NCI-H2227 treated with DMSO at 0.1 percent for 48 hours (cell line): ENCODE measurements at regions not wholly inside any gene's neighbourhood (a gene's known extent, or its start where the extent isn't known, plus 50 kb on each side); places are given as distances from the start of the nearest gene placed in this dataset.
"Not testable (repeated sequence)": the region's sequence is repeated elsewhere in the genome, so short reads cannot be mapped to it uniquely, and the experiment has no call there.

Experiments
- DNase-seq: peaks from one replicate; lab custom pipeline; 2025; lab: John Stamatoyannopoulos, UW

- no peak for DNase-seq
Measured at GRCh38 chr7:68756986-68757495, 841.2 kb upstream of the AUTS2 start.

GRCh38 chr7:68760556-68760955, 837.7 kb upstream of the AUTS2 start:
- DNase-seq, result no peak

DNA sequence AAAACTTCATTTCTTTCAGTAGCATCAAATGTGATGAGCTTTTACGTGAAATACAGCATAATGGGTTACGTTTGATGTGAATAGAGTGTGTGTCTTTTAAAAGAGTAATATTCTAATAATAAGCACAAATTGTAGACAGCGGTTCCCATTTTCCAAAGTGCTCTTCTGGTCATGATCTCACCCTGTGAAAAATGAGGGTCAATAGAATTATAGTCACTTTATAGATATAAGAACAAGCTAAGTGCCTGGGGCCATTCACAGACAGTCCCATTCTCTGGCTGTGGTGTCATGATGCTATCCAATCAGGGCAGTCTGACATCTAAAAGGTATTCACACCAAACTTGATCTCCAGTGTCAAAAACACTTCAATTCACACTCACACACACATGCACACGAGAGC, 830.8 kb upstream of the AUTS2 start:
- no peak for DNase-seq

DNA sequence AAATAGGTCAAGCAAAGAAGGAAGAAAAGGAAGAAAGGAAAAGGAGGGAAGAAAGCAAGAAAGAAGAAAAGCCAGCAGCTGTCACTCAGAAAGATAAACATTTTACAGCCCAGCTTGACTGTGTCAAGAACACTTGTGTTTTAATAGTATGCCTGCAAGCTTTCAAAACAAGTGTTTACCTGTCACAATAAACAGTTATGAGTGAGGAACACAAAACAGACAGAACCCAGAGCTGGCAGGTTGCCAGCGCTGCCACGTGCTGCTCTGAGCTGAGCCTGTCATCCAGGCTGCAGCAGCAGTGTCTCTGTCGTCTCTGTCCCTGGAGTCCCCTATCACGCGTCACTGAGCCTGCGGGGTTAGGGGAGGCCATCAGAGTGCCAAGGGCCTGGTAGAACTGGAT, 827.6 kb upstream of the AUTS2 start:
- no peak for DNase-seq

- no peak for DNase-seq
Measured at GRCh38 chr7:68776326-68776725, 821.9 kb upstream of the AUTS2 start.

- no peak for DNase-seq
Measured at GRCh38 chr7:68783684-68784083, 814.6 kb upstream of the AUTS2 start.

- DNase-seq, result no peak
Measured at GRCh38 chr7:68785036-68785435, 813.2 kb upstream of the AUTS2 start.

- DNase-seq, result no peak
Measured at GRCh38 chr7:68787566-68787965, 810.7 kb upstream of the AUTS2 start.

GRCh38 chr7:68788529-68788928, 809.7 kb upstream of the AUTS2 start:
- DNase-seq, result not testable (repeated sequence)

GRCh38 chr7:68789597-68789996, 808.7 kb upstream of the AUTS2 start:
- no peak for DNase-seq

- DNase-seq, result no peak
Measured at GRCh38 chr7:68792351-68792750, 805.9 kb upstream of the AUTS2 start.

- DNase-seq, result no peak
Measured at GRCh38 chr7:68793513-68793912, 804.8 kb upstream of the AUTS2 start.

- DNase-seq, result no peak
Measured at GRCh38 chr7:68800316-68800715, 798.0 kb upstream of the AUTS2 start.

DNA sequence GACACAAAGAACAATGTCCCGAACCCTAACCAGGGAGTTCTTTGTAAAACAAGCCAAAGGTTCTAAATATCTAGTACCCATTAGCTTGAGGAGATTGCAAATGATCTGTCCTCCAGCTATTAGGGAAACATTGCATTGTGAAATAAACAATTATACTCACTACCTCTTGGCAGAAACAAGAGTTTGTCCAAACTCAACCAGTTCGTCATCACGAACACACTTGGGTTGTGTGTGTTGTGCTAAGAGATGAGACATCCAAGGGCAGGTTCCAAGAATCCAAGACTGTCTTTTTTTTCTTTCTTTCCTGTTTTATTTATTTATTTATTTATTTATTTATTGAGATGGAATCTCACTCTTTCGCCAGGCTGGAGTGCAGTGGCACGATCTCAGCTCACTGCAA, 793.1 kb upstream of the AUTS2 start:
- DNase-seq, result no peak

DNA sequence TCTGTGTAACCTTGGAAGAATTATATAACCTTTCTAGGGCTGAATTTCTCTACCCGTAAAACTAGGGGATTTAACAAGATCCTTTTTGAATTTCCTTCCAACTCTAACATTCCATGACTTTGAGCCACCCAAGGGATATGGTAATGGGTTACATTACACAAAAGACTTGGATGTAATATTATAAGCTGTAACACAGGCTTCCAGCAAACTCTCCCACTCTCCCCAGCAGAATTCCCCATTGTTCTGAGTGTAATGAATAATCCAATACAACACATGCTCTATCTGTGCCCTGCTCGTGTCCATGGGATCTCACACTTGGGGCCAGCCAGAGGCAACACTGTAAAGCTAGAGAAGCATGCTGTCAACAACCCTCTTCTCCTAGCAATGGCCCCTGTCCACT, 790.6 kb upstream of the AUTS2 start:
- DNase-seq, result no peak

- DNase-seq, result no peak
Measured at GRCh38 chr7:68813551-68814080, 784.7 kb upstream of the AUTS2 start.

DNA sequence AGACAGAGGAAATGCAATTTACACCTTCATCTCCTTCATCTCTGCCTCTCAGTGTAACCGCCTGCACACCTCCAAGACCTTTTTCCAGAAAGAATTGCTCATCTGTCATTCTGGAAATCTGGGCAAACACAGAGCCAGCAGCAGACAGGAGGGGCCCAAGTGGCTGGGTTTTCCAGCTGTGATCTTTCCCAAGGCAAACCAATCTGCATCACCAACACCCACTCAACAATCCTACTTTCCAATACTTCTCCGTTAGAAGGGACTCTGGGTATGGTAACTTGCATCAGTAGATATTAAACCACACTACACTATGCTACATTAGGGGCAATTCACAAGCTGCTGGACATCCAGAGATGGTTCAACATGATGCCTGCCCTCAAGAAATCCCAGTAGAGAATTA, 781.8 kb upstream of the AUTS2 start:
- DNase-seq, result no peak

- DNase-seq, result no peak
Measured at GRCh38 chr7:68820321-68820720, 778.0 kb upstream of the AUTS2 start.

GRCh38 chr7:68821846-68822245, 776.4 kb upstream of the AUTS2 start:
- no peak for DNase-seq

DNA sequence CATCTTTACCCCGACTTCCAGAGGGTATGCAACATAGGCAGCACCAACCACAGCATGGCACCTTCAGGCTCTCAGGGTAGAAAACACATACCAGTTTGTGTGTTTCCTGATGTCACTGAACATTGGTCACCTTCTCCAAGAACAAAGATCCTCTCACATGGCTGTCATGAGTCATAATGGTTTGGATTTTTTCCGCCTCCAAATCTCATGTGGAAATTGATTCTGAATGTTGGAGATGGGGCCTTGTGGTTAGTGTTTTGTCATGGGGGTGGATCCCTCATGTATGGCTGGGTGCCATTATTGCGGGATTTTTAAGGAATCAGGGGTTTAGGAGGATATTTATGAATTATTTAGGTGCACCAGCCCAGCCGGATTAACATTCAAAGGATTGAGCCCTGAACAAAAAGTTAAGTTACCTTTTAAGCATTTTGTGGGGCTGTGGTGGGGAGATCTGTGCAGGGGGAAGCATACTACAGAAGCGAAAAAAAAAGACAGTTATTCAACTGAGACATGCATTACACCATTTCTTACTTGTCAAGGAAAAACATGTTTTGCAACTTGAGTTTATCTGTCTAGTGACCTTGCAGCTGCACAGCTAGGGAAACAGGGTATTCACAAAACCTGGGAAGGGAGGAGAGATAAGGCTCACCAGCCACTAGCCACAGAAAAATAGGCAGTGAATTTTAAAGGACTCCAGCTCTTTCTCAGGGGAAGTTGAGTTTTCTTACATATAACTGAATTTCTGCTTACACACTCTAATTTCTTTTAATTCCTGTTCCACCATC, 774.1 kb upstream of the AUTS2 start:
- DNase-seq, result no peak

GRCh38 chr7:68828575-68828974, 769.7 kb upstream of the AUTS2 start:
- no peak for DNase-seq

DNA sequence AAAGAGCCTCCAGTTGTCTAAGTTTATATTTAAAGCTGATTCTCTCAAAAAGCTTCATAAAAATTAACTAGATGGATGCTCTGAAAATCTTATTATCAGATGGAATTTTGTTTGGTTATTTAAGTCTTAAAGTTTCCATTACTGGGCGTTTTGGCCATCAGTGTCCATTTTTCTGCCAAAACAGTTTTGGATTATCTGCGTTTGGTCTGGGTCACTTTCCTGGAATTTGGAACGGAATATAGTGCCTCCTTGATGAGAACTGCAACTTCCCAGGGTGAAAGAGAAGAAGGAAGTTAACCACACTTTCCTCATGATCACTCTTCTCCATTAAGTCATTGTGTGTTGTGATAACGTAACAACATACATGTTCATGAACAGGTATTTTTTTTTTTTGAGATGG, 764.9 kb upstream of the AUTS2 start:
- no peak for DNase-seq

DNA sequence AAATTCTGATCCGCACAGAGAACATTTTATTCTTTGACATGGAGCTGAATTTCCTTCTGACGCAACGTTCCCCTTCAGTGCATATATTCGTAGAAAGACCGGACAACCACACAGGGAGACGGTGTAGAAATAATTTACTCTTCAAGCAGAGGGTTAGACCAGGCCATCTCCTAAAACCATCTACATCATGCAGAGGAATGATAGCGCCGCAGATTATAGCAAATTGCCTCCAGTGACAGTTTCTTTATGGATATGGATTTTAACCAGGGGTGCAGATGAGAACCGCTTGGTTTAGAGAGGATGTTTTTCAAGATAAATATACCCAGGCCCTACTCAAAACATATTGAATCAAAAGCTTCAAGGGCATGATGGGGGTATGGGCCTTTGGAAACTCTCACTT, 759.3 kb upstream of the AUTS2 start:
- no peak for DNase-seq

- DNase-seq, result no peak
Measured at GRCh38 chr7:68840991-68841390, 757.3 kb upstream of the AUTS2 start.
